ENCODE measurements at regions not wholly inside any gene's neighbourhood (a gene's known extent, or its start where the extent isn't known, plus 50 kb on each side); places are given as distances from the start of the nearest gene placed in this dataset.
A peak's percentile ranks its signal among the peaks of the same experiment; 100 is the strongest.

- no peak for DNase-seq
These were observed 219.4 kb upstream of the CPNE8 start for GRCh38 chr12:39124768-39125167.

- no peak for DNase-seq
These were observed 218.3 kb upstream of the CPNE8 start for GRCh38 chr12:39123580-39124253.

DNA sequence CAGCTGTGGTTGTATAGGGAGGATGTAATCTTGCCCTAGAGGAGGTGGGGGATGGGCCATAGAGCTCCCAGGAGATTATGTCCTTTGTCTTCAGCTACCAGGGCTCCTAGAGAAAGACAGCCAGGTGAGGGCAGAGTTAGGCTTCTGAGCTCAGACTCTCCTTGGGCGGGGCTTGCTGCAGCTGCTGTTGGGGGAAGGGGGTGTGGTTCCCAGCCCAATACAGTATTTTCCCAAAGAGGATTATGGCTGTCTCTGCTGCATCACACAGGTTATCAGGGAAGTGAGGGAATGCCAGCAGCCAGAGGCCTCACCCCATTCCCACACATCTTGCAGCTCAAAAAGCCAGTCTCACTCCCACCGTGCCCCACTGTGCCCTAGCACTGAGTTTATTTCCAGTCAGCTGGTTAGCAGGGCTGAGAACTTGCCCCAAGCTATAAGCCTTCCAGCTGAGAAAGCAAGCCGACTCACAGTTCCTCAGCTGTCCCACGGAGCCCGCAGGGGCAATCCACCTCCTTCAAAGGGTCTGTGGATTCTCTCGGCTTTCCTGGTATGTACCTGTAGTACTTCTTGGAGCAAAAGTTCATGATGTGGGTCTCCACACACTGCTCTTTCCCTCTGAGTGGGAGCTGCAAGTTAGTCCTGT, 217.3 kb upstream of the CPNE8 start:
- DNase-seq = no peak

DNA sequence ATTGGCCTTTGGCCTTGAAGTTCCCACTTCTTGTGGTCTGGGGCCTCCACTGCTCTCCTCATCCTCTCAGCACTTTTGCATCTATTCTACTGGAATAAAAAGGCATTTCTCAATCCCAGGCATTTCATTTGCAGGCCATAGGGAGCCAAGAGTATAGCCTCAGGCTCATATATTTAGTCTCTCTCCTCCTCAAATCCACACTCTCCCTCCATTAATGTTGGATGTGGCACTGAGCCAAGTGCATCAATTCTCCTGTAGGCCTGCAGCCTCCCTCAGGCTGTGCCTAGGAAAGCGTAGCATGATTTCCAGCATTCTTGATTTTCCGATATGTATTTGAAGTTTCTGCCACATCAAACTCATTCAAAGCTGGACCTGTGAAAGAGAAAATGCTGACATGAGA, 211.5 kb upstream of the CPNE8 start:
- no peak for DNase-seq

- DNase-seq = no peak
These were observed 206.7 kb upstream of the CPNE8 start for GRCh38 chr12:39112064-39112463.

DNA sequence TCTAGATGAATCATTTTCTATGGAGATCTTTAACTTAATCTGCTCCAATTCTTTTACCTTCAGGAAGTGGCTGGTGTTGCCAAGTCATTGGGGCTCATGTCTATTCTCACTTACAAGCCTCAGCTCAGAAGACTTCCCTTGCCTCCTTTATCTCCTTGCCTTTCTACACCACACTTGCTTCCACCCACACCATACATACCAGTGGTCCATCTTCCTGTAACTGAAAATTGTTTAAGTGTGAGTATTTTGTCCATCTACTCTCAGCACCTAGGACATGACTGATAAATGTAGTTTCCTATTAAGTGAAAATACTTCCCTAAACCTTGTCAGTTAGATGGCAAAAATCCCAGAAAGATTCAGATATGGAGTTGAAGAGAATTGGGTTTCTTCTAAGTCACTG, 199.7 kb upstream of the CPNE8 start:
- DNase-seq = peak; percentile 2

- peak; percentile 49 for DNase-seq
These were observed 198.3 kb upstream of the CPNE8 start for GRCh38 chr12:39103552-39104165.

GRCh38 chr12:39102474-39103209, 197.3 kb upstream of the CPNE8 start:
- peak; percentile 30 for DNase-seq

DNA sequence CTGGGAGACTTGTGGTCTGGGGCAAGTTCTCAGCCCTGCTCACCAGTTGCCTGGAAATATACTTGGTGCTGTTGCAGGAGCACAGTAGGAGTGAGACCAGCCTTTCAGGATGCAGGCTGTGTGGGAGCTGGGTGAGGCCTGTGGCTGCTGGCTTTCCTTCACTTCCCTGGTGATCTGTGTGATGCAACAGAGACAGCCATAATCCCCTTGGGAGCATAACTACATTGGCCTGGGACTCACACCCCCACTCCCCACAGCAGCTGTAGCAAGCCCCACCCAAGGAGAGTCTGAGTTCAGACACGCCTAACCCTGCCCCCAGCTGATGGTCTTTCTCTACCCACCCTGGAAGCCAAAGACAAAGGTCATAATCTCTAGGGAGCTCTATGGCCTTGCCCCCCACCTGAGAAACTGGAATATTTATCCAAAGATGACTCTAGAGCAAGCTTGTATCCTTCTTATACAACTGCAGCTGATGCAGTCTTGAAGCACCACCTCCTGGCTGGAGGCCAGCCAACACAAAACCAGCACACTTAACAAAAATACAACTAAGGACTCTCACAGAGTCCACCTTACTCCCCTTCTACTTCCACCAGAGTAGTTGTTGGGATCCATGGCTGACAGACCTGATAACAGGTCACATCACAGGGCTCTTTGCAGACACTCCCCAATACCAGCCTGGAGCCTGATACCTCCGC, 190.4 kb upstream of the CPNE8 start:
- no peak for DNase-seq

- no peak for DNase-seq
These were observed 176.5 kb upstream of the CPNE8 start for GRCh38 chr12:39081910-39082309.

DNA sequence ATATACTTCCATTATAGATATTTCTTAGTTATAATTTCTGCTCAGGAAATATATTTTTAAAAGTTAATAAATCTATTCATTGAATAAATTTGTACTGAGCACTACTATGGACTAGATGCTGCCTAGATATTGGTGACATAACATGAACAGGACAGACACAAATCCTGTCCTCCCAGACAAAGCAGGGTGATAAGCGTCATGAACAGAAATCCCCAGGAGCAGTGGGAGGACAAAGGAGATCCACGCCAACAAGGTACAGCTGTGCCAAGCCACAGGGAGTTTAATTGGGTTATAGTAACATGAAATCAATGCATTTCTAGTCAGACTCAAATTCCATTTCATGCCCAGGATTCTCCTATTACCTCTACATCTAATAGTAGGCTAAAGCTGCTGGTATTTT, 171.8 kb upstream of the CPNE8 start:
- no peak for DNase-seq

DNA sequence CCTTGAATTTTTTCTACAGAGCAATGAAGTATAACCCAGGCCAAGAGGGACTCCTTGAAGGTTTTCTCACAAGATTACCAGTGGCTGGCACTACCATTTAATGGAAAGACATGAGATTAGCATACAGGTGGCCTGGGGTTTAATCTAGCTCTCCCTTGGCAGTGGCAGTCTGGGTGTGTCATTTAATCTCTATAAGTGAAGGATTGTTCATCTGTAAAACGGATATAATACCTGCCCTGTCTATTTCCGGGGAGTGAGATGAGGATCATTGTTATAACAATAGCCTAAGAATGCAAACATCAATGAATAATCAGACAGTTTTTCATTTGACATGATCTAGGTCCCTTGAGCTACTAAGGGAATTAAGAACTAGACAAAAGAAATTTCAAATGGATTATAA, 168.7 kb upstream of the CPNE8 start:
- no peak for DNase-seq

GRCh38 chr12:39072658-39073057, 167.3 kb upstream of the CPNE8 start:
- no peak for DNase-seq

DNA sequence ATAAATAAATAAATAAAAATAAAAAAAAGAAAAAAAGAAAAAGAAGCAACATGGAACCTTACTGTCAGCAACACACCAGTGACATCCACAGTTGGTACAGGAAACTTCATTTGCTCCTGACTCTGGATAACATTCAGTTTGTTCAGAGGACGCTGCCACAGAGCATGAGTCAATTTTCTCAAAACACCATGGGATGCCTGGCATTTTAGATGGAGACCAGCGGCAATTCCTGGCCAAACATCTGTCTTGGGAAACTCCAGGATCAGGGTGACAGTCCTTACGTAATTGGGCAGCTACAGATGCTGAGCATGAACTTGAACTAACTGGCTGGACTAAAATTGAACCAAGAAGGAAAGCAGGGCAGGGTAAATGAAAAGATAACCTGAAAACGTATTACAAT, 166.2 kb upstream of the CPNE8 start:
- no peak for DNase-seq

DNA sequence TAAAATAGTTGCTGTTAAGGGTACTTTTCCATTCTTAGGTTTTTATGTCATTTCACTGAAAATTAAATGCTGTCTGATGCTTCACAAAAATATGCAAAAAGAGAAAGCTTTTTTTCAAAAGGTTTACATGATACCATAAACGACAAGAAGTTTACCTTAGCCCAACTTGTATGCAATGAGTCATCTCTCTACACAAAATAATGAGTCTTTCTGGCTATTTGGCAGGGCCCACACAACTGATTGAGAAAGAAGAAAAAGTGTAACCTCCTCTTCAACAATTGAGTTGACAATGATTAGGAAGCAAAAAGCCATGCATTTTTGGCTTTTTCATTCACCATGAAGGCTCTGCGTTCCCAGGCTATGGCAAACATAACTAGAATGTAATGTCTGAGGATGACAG, 165.4 kb upstream of the CPNE8 start:
- no peak for DNase-seq

GRCh38 chr12:39065455-39065854, 160.1 kb upstream of the CPNE8 start:
- no peak for DNase-seq

DNA sequence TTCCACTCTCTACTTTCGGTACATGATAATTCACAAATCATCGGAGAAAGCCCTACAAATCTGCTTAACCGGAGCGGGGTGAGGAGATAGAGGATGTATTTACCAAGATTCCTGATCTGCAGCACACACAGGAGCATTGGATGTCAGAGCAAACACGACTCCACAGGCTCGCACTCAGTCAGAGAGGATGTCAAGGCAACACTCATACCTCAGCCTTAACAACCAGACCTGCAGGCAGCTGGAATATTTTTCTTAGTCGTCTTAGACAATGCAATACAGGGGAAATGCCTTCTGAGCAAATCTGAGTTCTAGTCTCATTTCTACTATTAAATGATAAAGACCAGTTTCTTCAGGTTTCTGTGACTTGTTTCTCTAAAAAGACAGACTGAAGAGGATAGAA, 159.3 kb upstream of the CPNE8 start:
- DNase-seq = no peak

- DNase-seq = no peak
These were observed 157.0 kb upstream of the CPNE8 start for GRCh38 chr12:39062266-39062996.

- no peak for DNase-seq
These were observed 156.2 kb upstream of the CPNE8 start for GRCh38 chr12:39061576-39061975.

- DNase-seq = no peak
These were observed 143.0 kb upstream of the CPNE8 start for GRCh38 chr12:39048395-39048794.

DNA sequence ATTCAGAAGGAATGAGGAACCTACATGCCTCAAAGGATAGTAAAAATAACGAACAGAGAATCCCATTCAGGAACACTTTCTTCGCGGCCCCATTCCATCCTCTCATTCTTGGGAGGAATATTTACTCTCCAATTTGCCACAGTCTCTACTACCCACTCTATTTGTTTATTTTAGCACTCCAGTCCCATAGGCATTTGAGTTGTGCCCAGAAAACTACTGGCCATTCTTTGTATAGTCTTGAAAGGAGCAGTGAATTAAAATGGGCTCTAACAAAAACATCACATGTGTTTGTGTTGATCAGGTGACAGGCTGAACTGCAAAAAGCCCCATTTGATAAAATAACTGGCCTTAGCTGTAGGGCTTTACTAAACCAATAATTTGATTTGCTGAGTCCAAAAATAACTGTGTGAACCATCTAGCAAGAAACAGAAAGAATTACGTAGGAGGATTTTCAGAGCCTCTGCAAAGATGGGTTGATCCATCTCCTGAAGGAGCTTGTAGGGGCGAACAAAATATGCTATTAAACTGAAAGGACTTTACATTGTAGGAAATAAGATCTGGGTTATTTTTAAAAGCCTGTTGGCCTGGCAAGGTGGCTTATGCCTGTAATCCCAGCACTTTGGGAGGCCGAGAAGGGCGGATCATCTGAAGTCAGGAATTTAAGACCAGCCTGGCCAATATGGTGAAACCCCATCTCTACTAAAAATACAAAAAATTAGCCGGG, 142.3 kb upstream of the CPNE8 start:
- no peak for DNase-seq

DNA sequence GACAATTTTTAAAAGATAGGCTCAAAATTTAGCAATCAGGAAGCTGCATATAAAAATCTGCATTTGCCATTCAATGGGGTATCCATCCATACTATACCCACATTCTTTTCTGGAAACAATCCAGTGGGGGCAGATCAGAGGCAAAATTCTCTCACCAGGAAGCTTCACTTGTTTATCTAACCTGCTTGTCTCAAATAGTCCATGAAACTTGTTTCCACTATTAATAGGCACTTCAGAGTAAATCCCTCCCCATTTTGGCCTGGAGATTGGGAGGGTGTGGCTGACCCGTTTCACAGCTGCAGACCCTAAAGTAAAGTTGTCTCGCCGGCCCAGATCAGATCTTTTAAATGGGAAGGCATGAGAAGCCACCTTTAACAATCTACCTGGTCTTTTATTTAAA, 139.4 kb upstream of the CPNE8 start:
- no peak for DNase-seq
